ENCODE measurements at regions not wholly inside any gene's neighbourhood (a gene's known extent, or its start where the extent isn't known, plus 50 kb on each side); places are given as distances from the start of the nearest gene placed in this dataset.
"Not testable (repeated sequence)": the region's sequence is repeated elsewhere in the genome, so short reads cannot be mapped to it uniquely, and the experiment has no call there.

GRCh38 chr6:121895731-121896130 is 460.3 kb downstream of the GJA1 start:
- TF ChIP-seq POLR2A (IDR thresholded peaks at IDR 0.05); CTCF (IDR thresholded peaks at IDR 0.05 in 4 of 5, conservative IDR thresholded peaks at IDR 0.05 in 1 of 5): not testable (repeated sequence)
